ENCODE measurements at regions not wholly inside any gene's neighbourhood (a gene's known extent, or its start where the extent isn't known, plus 50 kb on each side); places are given as distances from the start of the nearest gene placed in this dataset.

GRCh38 chr5:17403695-17404490, 94.1 kb upstream of the TAF11L2 start (continued):
- TF ChIP-seq ZNF462 (CRISPR knock-in tag; IDR thresholded peaks at IDR 0.05), result no peak
- TF ChIP-seq ETS1 (IDR thresholded peaks at IDR 0.05), result no peak
- TF ChIP-seq ZNF114 (CRISPR knock-in tag; IDR thresholded peaks at IDR 0.05), result no peak
- TF ChIP-seq CREB1 (CRISPR knock-in tag; IDR thresholded peaks at IDR 0.05; ENCODE audit: low read depth), result no peak
- no peak for TF ChIP-seq EZH2phosphoT487 (IDR thresholded peaks at IDR 0.05; ENCODE audit: unreplicated experiment)
- no peak for TF ChIP-seq ZNF331 (CRISPR knock-in tag; IDR thresholded peaks at IDR 0.05; ENCODE audit: low read depth)
- TF ChIP-seq JUNB (IDR thresholded peaks at IDR 0.05; ENCODE audit: unreplicated experiment), result no peak
- no peak for TF ChIP-seq NANOG (IDR thresholded peaks at IDR 0.05; ENCODE audit: borderline replicate concordance)

GRCh38 chr5:17405976-17406375, 92.1 kb upstream of the TAF11L2 start:
- no peak for ATAC-seq
- no peaks in the 10 kb centered on the region for H4K20me1 ChIP-seq (replicated peaks; ENCODE audit: insufficient read depth)
- H3F3A ChIP-seq (replicated peaks; ENCODE audit: low read depth), result no peaks in the 10 kb centered on the region
- no peak overlapping the region for H2AFZ ChIP-seq
- no peak for DNase-seq (ENCODE audit: low spot score)
- Mint-ChIP-seq H3K27ac (no peak overlapping the region), H3K9me3 (no peaks in the 10 kb centered on the region), H3K4me3 (no peak overlapping the region), H3K27me3 (ENCODE audit: insufficient read depth, low read depth, poor library complexity) (peaks cover 19% of the 10 kb centered on the region), H3K4me1 (peaks cover 39% of the 10 kb centered on the region), H3K36me3 (ENCODE audit: low read depth) (no peaks in the 10 kb centered on the region)
- no peaks in the 10 kb centered on the region for H3K9me2 ChIP-seq (ENCODE audit: insufficient read depth)
- H3K4me3 ChIP-seq, result no peak overlapping the region
- peaks cover 28% of the 10 kb centered on the region for H3K4me1 ChIP-seq (ENCODE audit: insufficient read depth)
- H3K79me2 ChIP-seq (replicated peaks; ENCODE audit: insufficient read depth), result no peaks in the 10 kb centered on the region
- no peaks in the 10 kb centered on the region for H3K36me3 ChIP-seq (ENCODE audit: insufficient read depth)
- H3K4me2 ChIP-seq, result no peak overlapping the region
- H3K27me3 ChIP-seq (ENCODE audit: insufficient read depth), result peaks cover 24% of the 10 kb centered on the region
- H3K27ac ChIP-seq (ENCODE audit: low read depth), result no peak overlapping the region
- TF ChIP-seq ZNF462 (CRISPR knock-in tag; IDR thresholded peaks at IDR 0.05) (no peak), ZNF331 (CRISPR knock-in tag; IDR thresholded peaks at IDR 0.05; ENCODE audit: low read depth) (no peak), JUNB (IDR thresholded peaks at IDR 0.05; ENCODE audit: unreplicated experiment) (no peak), NANOG (IDR thresholded peaks at IDR 0.05; ENCODE audit: borderline replicate concordance) (no peak)

Measured in GM23338 (cell line).